ENCODE measurements at regions not wholly inside any gene's neighbourhood (a gene's known extent, or its start where the extent isn't known, plus 50 kb on each side); places are given as distances from the start of the nearest gene placed in this dataset.

GRCh38 chr5:6118691-6119090 lies 259.7 kb downstream of the MED10 start:
- TF ChIP-seq TCF12 (IDR thresholded peaks at IDR 0.05; ENCODE audit: low read depth) (no peak), REST (IDR thresholded peaks at IDR 0.05; ENCODE audit: low read depth) (no peak), YY1 (IDR thresholded peaks at IDR 0.05; ENCODE audit: low read depth) (no peak), ZBTB7A (IDR thresholded peaks at IDR 0.05; ENCODE audit: low read depth) (no peak), MAX (IDR thresholded peaks at IDR 0.05) (no peak), RAD21 (IDR thresholded peaks at IDR 0.05; ENCODE audit: low read depth) (no peak), USF1 (IDR thresholded peaks at IDR 0.05) (no peak), FOXM1 (IDR thresholded peaks at IDR 0.05; ENCODE audit: borderline replicate concordance, low read depth) (no peak), TEAD4 (IDR thresholded peaks at IDR 0.05) (no peak), EGR1 (IDR thresholded peaks at IDR 0.05) (no peak), NFIC (IDR thresholded peaks at IDR 0.05) (no peak), CREB1 (IDR thresholded peaks at IDR 0.05; ENCODE audit: low read depth) (no peak), EP300 (IDR thresholded peaks at IDR 0.05; ENCODE audit: borderline replicate concordance) (no peak), CEBPB (IDR thresholded peaks at IDR 0.05) (no peak)
